Thyroid gland (tissue), 4 donors: ENCODE measurements at regions not wholly inside any gene's neighbourhood (a gene's known extent, or its start where the extent isn't known, plus 50 kb on each side); places are given as distances from the start of the nearest gene placed in this dataset.

Experiments
- POLR2A ChIP-seq, 2 donors: fragments of 450-650 bp; IDR thresholded peaks; one replicate each; pipeline ENCODE4 v1.6.1; 2017; ENCODE audit warnings: antibody characterized with exemption in 2 of 2, mild to moderate bottlenecking in 2 of 2, moderate library complexity in 1 of 2
- TF ChIP-seq, protein P1 (sequence below), 6 experiments: fragments of 200-600 bp in 3 of 6; fragments of 450-650 bp in 3 of 6; sonication (generic) in 3 of 6; IDR thresholded peaks; one replicate each; pipeline ENCODE4 v1.5.1; 2016 to 2019; ENCODE audit warnings: antibody characterized with exemption in 6 of 6, mild to moderate bottlenecking in 2 of 6, inconsistent platforms in 1 of 6, moderate library complexity in 1 of 6

DNA sequence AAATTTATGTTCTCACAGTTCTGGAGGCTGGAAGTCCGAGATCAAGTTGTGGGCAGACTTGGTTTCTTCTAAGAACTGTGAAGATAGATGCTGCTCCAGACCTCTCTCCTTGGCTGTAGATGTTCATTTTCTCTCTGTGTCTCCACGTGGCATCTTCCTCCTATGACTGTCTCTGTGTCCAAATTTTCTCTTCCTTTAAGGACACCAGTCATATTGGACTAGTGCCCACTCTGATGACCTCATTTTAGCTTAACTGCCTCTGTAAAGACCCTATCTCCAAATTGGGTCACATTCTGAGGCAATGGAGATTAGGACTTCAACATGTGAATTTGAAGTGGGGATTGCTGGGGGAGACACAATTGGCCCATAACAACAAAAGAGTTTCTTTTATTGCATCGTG lies 125.3 kb upstream of the ETS2 start:
- TF ChIP-seq POLR2A (IDR thresholded peaks at IDR 0.05): no peak
- TF ChIP-seq, protein P1, sequence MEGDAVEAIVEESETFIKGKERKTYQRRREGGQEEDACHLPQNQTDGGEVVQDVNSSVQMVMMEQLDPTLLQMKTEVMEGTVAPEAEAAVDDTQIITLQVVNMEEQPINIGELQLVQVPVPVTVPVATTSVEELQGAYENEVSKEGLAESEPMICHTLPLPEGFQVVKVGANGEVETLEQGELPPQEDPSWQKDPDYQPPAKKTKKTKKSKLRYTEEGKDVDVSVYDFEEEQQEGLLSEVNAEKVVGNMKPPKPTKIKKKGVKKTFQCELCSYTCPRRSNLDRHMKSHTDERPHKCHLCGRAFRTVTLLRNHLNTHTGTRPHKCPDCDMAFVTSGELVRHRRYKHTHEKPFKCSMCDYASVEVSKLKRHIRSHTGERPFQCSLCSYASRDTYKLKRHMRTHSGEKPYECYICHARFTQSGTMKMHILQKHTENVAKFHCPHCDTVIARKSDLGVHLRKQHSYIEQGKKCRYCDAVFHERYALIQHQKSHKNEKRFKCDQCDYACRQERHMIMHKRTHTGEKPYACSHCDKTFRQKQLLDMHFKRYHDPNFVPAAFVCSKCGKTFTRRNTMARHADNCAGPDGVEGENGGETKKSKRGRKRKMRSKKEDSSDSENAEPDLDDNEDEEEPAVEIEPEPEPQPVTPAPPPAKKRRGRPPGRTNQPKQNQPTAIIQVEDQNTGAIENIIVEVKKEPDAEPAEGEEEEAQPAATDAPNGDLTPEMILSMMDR (IDR thresholded peaks at IDR 0.05): no peak
